Neural crest cell (in vitro differentiated cells): ENCODE measurements at regions not wholly inside any gene's neighbourhood (a gene's known extent, or its start where the extent isn't known, plus 50 kb on each side); places are given as distances from the start of the nearest gene placed in this dataset.

Source experiments
- DNase-seq: peaks from one replicate; pipeline ENCODE4 v3.0.0; 2021; ENCODE audit warnings: low read depth, mixed read lengths, low spot score
- H3K27ac Mint-ChIP-seq: one replicate; pipeline ENCODE4 v1.8.0; 2021; ENCODE audit warnings: mild to moderate bottlenecking, mixed read lengths; ENCODE audit not compliant: unreplicated experiment
- H3K27me3 Mint-ChIP-seq: 2 replicates; pipeline ENCODE4 v1.8.0; 2021; ENCODE audit warnings: low read depth, mild to moderate bottlenecking, mixed read lengths
- H3K36me3 Mint-ChIP-seq: 2 replicates; pipeline ENCODE4 v1.8.0; 2021; ENCODE audit warnings: low read depth, mild to moderate bottlenecking, mixed read lengths
- H3K4me1 Mint-ChIP-seq: 2 replicates; pipeline ENCODE4 v1.8.0; 2021; ENCODE audit warnings: mixed read lengths
- H3K4me3 Mint-ChIP-seq: one replicate; pipeline ENCODE4 v1.8.0; 2021; ENCODE audit warnings: mild to moderate bottlenecking, mixed read lengths
- H3K9me3 Mint-ChIP-seq: 2 replicates; pipeline ENCODE4 v1.8.0; 2021; ENCODE audit warnings: mixed read lengths
- TF ChIP-seq, protein P1 (sequence below): fragments of 200-600 bp; sonication (generic); conservative IDR thresholded peaks from 2 replicates; pipeline ENCODE4 v1.5.0; 2021; ENCODE audit warnings: antibody characterized with exemption, mild to moderate bottlenecking

- no peak for DNase-seq
- peak overlapping the region; percentile 93 for H3K27ac Mint-ChIP-seq
- H3K36me3 Mint-ChIP-seq: no peaks in the 10 kb centered on the region
- no peak overlapping the region for H3K4me3 Mint-ChIP-seq
- peaks cover 18% of the 10 kb centered on the region for H3K4me1 Mint-ChIP-seq
- TF ChIP-seq, protein P1, sequence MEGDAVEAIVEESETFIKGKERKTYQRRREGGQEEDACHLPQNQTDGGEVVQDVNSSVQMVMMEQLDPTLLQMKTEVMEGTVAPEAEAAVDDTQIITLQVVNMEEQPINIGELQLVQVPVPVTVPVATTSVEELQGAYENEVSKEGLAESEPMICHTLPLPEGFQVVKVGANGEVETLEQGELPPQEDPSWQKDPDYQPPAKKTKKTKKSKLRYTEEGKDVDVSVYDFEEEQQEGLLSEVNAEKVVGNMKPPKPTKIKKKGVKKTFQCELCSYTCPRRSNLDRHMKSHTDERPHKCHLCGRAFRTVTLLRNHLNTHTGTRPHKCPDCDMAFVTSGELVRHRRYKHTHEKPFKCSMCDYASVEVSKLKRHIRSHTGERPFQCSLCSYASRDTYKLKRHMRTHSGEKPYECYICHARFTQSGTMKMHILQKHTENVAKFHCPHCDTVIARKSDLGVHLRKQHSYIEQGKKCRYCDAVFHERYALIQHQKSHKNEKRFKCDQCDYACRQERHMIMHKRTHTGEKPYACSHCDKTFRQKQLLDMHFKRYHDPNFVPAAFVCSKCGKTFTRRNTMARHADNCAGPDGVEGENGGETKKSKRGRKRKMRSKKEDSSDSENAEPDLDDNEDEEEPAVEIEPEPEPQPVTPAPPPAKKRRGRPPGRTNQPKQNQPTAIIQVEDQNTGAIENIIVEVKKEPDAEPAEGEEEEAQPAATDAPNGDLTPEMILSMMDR: no peak
- H3K27me3 Mint-ChIP-seq: no peaks in the 10 kb centered on the region
- no peaks in the 10 kb centered on the region for H3K9me3 Mint-ChIP-seq
These were observed 468.0 kb downstream of the TOX3 start for GRCh38 chr16:52078716-52079655.

GRCh38 chr16:52077607-52078006 lies 469.3 kb downstream of the TOX3 start:
- Mint-ChIP-seq H3K4me1 (peaks cover 18% of the 10 kb centered on the region), H3K27ac (no peak overlapping the region), H3K27me3 (no peaks in the 10 kb centered on the region), H3K36me3 (no peaks in the 10 kb centered on the region), H3K9me3 (no peaks in the 10 kb centered on the region), H3K4me3 (no peak overlapping the region)
- no peak for DNase-seq
- TF ChIP-seq, protein P1: no peak

DNA sequence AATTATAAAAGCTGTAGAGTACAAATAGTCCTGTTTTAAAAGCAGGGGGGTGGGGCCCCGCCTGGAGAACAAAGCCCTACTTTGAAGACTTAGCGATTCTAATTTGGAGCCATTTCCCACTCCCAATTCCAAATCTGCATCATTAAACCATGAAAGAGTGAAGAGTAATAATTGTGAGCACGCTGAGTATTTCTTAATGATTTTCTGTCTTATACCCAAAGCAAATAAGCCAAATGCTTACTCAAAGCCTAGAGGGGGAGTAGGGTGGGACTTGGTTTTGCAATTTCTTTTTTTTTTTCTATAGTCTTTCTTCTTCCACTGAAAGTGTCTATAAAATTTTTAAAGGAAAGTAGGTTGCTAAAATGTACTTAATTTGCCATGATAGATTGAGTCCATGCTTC lies 470.1 kb downstream of the TOX3 start:
- TF ChIP-seq, protein P1: no peak
- no peaks in the 10 kb centered on the region for H3K9me3 Mint-ChIP-seq
- no peaks in the 10 kb centered on the region for H3K27me3 Mint-ChIP-seq
- no peak overlapping the region for H3K4me3 Mint-ChIP-seq
- H3K4me1 Mint-ChIP-seq: peaks cover 18% of the 10 kb centered on the region
- H3K36me3 Mint-ChIP-seq: no peaks in the 10 kb centered on the region
- DNase-seq: no peak
- no peak overlapping the region for H3K27ac Mint-ChIP-seq

- H3K27me3 Mint-ChIP-seq: no peaks in the 10 kb centered on the region
- no peak overlapping the region for H3K27ac Mint-ChIP-seq
- no peaks in the 10 kb centered on the region for H3K36me3 Mint-ChIP-seq
- TF ChIP-seq, protein P1: no peak
- H3K4me3 Mint-ChIP-seq: no peak overlapping the region
- H3K4me1 Mint-ChIP-seq: peaks cover 18% of the 10 kb centered on the region
- no peak for DNase-seq
- no peaks in the 10 kb centered on the region for H3K9me3 Mint-ChIP-seq
These were observed 470.6 kb downstream of the TOX3 start for GRCh38 chr16:52076332-52076731.

GRCh38 chr16:52074133-52074532 lies 472.8 kb downstream of the TOX3 start:
- Mint-ChIP-seq H3K4me1 (peaks cover 13% of the 10 kb centered on the region), H3K9me3 (no peaks in the 10 kb centered on the region), H3K4me3 (no peak overlapping the region), H3K36me3 (no peaks in the 10 kb centered on the region), H3K27ac (no peak overlapping the region), H3K27me3 (no peaks in the 10 kb centered on the region)
- TF ChIP-seq, protein P1: no peak
- DNase-seq: no peak
